ENCODE measurements at regions not wholly inside any gene's neighbourhood (a gene's known extent, or its start where the extent isn't known, plus 50 kb on each side); places are given as distances from the start of the nearest gene placed in this dataset.
"Not testable (repeated sequence)": the region's sequence is repeated elsewhere in the genome, so short reads cannot be mapped to it uniquely, and the experiment has no call there.

DNA sequence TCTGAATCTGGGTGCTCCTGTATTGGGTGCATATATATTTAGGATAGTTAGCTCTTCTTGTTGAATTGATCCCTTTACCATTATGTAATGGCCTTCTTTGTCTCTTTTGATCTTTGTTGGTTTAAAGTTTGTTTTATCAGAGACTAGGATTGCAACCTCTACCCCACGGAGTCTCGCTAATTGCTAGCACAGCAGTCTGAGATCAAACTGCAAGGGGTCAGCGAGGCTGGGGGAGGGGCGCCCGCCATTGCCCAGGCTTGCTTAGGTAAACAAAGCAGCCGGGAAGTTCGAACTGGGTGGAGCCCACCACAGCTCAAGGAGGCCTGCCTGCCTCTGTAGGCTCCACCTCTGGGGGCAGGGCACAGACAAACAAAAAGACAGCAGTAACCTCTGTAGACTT is 421.8 kb downstream of the CSNK1G3 start:
- CTCF ChIA-PET, DNase-seq: not testable (repeated sequence)

GRCh38 chr5:123929055-123929474 is 417.1 kb downstream of the CSNK1G3 start:
- ChIA-PET CTCF (interaction anchor here (1.3 kb wide), 1 partner anchor 19 kb away, joined by 3 read pairs; no protein-coding TSS in a partner anchor), POLR2A (no interaction called here)
- TF ChIP-seq FOSL2 (IDR thresholded peaks at IDR 0.05; ENCODE audit: borderline replicate concordance, low read depth) (no peak), REST (IDR thresholded peaks at IDR 0.05; ENCODE audit: low read depth, low read length) (no peak), NRF1 (IDR thresholded peaks at IDR 0.05; ENCODE audit: low read depth, low read length) (no peak), GABPA (IDR thresholded peaks at IDR 0.05; ENCODE audit: low read depth) (no peak), NFIC (IDR thresholded peaks at IDR 0.05; ENCODE audit: borderline replicate concordance) (no peak), EP300 (IDR thresholded peaks at IDR 0.05; ENCODE audit: borderline replicate concordance in 1 of 2, low read depth in 1 of 2, low read length in 1 of 2) (no peak), FOXM1 (IDR thresholded peaks at IDR 0.05; ENCODE audit: low read depth) (no peak), YY1 (IDR thresholded peaks at IDR 0.05; ENCODE audit: low read depth) (no peak), EZH2phosphoT487 (IDR thresholded peaks at IDR 0.05; ENCODE audit: borderline replicate concordance, low read depth) (no peak), CTCF (IDR thresholded peaks at IDR 0.05) (no peak), RFX5 (IDR thresholded peaks at IDR 0.05; ENCODE audit: low read length) (no peak), TCF12 (IDR thresholded peaks at IDR 0.05) (no peak)
- TF ChIP-seq, protein P1, sequence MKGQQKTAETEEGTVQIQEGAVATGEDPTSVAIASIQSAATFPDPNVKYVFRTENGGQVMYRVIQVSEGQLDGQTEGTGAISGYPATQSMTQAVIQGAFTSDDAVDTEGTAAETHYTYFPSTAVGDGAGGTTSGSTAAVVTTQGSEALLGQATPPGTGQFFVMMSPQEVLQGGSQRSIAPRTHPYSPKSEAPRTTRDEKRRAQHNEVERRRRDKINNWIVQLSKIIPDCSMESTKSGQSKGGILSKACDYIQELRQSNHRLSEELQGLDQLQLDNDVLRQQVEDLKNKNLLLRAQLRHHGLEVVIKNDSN (IDR thresholded peaks at IDR 0.05; ENCODE audit: borderline replicate concordance, low read depth) = no peak
- Histone ChIP-seq H3K27ac (ENCODE audit: low read depth in 2 of 2, low read length in 1 of 2) (no peak overlapping the region), H3K9me3 (no peaks in the 10 kb centered on the region), H3K9me2 (no peaks in the 10 kb centered on the region), H3K9ac (no peak overlapping the region), H3K4me1 (ENCODE audit: control insufficient read depth in 1 of 2, insufficient read depth in 2 of 2, low read depth in 1 of 2, low read length in 1 of 2) (no peaks in the 10 kb centered on the region), H3K4me3 (ENCODE audit: low read depth in 2 of 2, low read length in 1 of 2) (no peak overlapping the region), H3K79me2 (ENCODE audit: insufficient read depth) (no peaks in the 10 kb centered on the region), H3F3A (replicated peaks; ENCODE audit: insufficient read depth) (no peaks in the 10 kb centered on the region), H2AFZ (ENCODE audit: low read depth) (no peak overlapping the region), H3K27me3 (ENCODE audit: insufficient read depth) (no peaks in the 10 kb centered on the region), H3K4me2 (no peak overlapping the region), H4K20me1 (ENCODE audit: insufficient read depth) (no peaks in the 10 kb centered on the region), H3K36me3 (replicated peaks in 1 of 2; ENCODE audit: control insufficient read depth in 1 of 2, insufficient read depth in 2 of 2, low read length in 1 of 2) (no peaks in the 10 kb centered on the region)
- no peak for DNase-seq
- 100% methylated on average over 1 of the region's 1 CpG for WGBS (ENCODE audit: low lambda C conversion rate)

More for the DNA sequence above, 421.8 kb downstream of the CSNK1G3 start:
- H3K4me3 ChIP-seq (ENCODE audit: low read depth in 2 of 2, low read length in 1 of 2); H3K27ac ChIP-seq (ENCODE audit: low read depth in 2 of 2, low read length in 1 of 2); H3K9me2 ChIP-seq; H3K9ac ChIP-seq; H3K4me2 ChIP-seq; POLR2A ChIA-PET; H3K9me3 ChIP-seq; H3K79me2 ChIP-seq (ENCODE audit: insufficient read depth); H3K4me1 ChIP-seq (ENCODE audit: control insufficient read depth in 1 of 2, insufficient read depth in 2 of 2, low read depth in 1 of 2, low read length in 1 of 2); H3K27me3 ChIP-seq (ENCODE audit: insufficient read depth); H4K20me1 ChIP-seq (ENCODE audit: insufficient read depth); H3F3A ChIP-seq (replicated peaks; ENCODE audit: insufficient read depth); H2AFZ ChIP-seq (ENCODE audit: low read depth); H3K36me3 ChIP-seq (replicated peaks in 1 of 2; ENCODE audit: control insufficient read depth in 1 of 2, insufficient read depth in 2 of 2, low read length in 1 of 2): not testable (repeated sequence)
- WGBS (ENCODE audit: low lambda C conversion rate) = 74% methylated on average over 7 of the region's 7 CpGs

Measured in SK-N-SH (cell line).